MCF 10A (cell line): ENCODE measurements at regions not wholly inside any gene's neighbourhood (a gene's known extent, or its start where the extent isn't known, plus 50 kb on each side); places are given as distances from the start of the nearest gene placed in this dataset.
"Not testable (repeated sequence)": the region's sequence is repeated elsewhere in the genome, so short reads cannot be mapped to it uniquely, and the experiment has no call there.

ENCODE experiments used
- BruUV-seq: library from RNA; stranded (reverse); fragments of 400-500 nt; replicated peaks from 2 replicates; lab custom pipeline; 2021; lab: Mats Ljungman, UMichigan
- CTCF ChIA-PET: fragments of 300-600 bp; sonication (Branson Sonifier 250); formaldehyde crosslinking; extraction: SDS; loops from one replicate; lab custom pipeline; 2021; ENCODE audit warnings: antibody characterized with exemption, inconsistent platforms; lab: Yijun Ruan, JAX
- POLR2A ChIA-PET: fragments of 300-600, 350-650 bp; sonication (Branson Sonifier 250); formaldehyde crosslinking; extraction: SDS; loops from one replicate; lab custom pipeline; 2020; ENCODE audit warnings: antibody characterized with exemption, inconsistent platforms; lab: Yijun Ruan, JAX
- DNase-seq: peaks from one replicate; pipeline ENCODE4 v3.0.0-alpha.2; 2018; ENCODE audit not compliant: unreplicated experiment
- H3K27ac Mint-ChIP-seq: one replicate; pipeline ENCODE4 v1.8.0; 2022; ENCODE audit warnings: mild to moderate bottlenecking, low read depth, mixed read lengths; ENCODE audit not compliant: unreplicated experiment
- H3K27me3 Mint-ChIP-seq: one replicate; pipeline ENCODE4 v1.8.0; 2022; ENCODE audit warnings: mixed read lengths; ENCODE audit not compliant: insufficient read depth, unreplicated experiment
- H3K36me3 Mint-ChIP-seq: one replicate; pipeline ENCODE4 v1.8.0; 2022; ENCODE audit warnings: mild to moderate bottlenecking, moderate library complexity, mixed read lengths; ENCODE audit not compliant: insufficient read depth, unreplicated experiment
- H3K4me1 Mint-ChIP-seq: one replicate; pipeline ENCODE4 v1.8.0; 2022; ENCODE audit warnings: mixed read lengths; ENCODE audit not compliant: insufficient read depth, unreplicated experiment
- H3K4me3 Mint-ChIP-seq: one replicate; pipeline ENCODE4 v1.8.0; 2022; ENCODE audit warnings: mild to moderate bottlenecking, moderate library complexity, mixed read lengths; ENCODE audit not compliant: unreplicated experiment
- H3K9me3 Mint-ChIP-seq: one replicate; pipeline ENCODE4 v1.8.0; 2022; ENCODE audit warnings: mixed read lengths; ENCODE audit not compliant: unreplicated experiment
- intact Hi-C: fragments of 100-400 bp; cut with micrococcal nuclease; formaldehyde crosslinking; loops from 2 replicates; pipeline ENCODE4 v1.14.1; 2022
- TF ChIP-seq, protein P1 (sequence below): fragments of 200-600 bp; IDR thresholded peaks from one replicate; pipeline ENCODE4 v1.8.0; 2022; ENCODE audit warnings: antibody characterized with exemption, mild to moderate bottlenecking; ENCODE audit not compliant: unreplicated experiment

DNA sequence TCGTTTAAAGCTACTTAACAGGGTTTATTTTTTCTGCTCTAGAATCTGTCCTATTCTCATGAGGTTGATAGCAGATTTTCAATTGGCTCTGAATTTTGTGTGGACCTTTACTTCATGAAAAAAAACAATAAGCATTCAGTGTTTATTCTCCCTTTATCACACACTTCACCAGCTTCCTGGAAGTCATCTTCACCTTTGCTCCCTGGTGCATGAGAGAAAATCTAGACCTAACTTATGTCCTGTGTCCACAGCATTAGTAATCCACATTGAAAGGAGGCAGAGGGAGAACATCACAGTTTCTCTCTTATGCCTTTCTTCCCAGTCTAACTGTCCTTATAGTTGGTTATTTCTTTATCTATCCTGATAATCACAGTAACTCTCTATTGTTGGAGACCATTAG lies 316.1 kb downstream of the PTH2R start:
- ChIA-PET CTCF (no interaction called here), POLR2A (no interaction called here)
- intact Hi-C loops, result no loop called here
- Mint-ChIP-seq H3K4me3 (no peak overlapping the region), H3K4me1 (no peaks in the 10 kb centered on the region), H3K9me3 (no peaks in the 10 kb centered on the region), H3K27ac (no peak overlapping the region), H3K27me3 (peaks cover 11% of the 10 kb centered on the region), H3K36me3 (no peaks in the 10 kb centered on the region)
- TF ChIP-seq, protein P1, sequence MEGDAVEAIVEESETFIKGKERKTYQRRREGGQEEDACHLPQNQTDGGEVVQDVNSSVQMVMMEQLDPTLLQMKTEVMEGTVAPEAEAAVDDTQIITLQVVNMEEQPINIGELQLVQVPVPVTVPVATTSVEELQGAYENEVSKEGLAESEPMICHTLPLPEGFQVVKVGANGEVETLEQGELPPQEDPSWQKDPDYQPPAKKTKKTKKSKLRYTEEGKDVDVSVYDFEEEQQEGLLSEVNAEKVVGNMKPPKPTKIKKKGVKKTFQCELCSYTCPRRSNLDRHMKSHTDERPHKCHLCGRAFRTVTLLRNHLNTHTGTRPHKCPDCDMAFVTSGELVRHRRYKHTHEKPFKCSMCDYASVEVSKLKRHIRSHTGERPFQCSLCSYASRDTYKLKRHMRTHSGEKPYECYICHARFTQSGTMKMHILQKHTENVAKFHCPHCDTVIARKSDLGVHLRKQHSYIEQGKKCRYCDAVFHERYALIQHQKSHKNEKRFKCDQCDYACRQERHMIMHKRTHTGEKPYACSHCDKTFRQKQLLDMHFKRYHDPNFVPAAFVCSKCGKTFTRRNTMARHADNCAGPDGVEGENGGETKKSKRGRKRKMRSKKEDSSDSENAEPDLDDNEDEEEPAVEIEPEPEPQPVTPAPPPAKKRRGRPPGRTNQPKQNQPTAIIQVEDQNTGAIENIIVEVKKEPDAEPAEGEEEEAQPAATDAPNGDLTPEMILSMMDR, result no peak
- BruUV-seq, result no TSS peak
- DNase-seq, result no peak

DNA sequence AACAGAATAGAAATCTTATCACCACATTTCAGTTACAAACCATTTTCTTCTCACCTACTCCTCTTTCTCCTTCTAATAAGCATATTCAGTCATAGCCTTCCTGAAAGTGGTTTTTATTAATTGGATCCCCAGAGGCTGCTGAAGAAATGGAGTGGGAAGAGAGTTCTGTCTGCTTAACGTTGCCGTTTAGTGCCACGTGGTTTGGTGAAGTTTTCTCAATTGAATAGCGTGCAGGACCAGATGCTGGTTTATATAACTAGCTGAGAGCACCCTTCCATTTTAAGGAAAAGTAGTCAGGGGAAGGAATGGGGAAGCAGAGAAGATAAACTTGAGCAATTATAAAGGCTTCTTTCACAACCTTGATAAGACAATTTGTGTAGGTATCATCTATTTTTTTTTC lies 318.7 kb downstream of the PTH2R start:
- H3K27ac Mint-ChIP-seq, result no peak overlapping the region
- H3K4me1 Mint-ChIP-seq, result no peaks in the 10 kb centered on the region
- no peaks in the 10 kb centered on the region for H3K9me3 Mint-ChIP-seq
- CTCF ChIA-PET, result no interaction called here
- POLR2A ChIA-PET, result interaction anchor here (0.7 kb wide), 1 partner anchor 460 kb away, joined by 3 read pairs; no protein-coding TSS in a partner anchor
- no peaks in the 10 kb centered on the region for H3K36me3 Mint-ChIP-seq
- peaks cover 11% of the 10 kb centered on the region for H3K27me3 Mint-ChIP-seq
- DNase-seq, result no peak
- intact Hi-C loops, result no loop called here
- H3K4me3 Mint-ChIP-seq, result no peak overlapping the region
- no TSS peak for BruUV-seq
- TF ChIP-seq, protein P1, result no peak

DNA sequence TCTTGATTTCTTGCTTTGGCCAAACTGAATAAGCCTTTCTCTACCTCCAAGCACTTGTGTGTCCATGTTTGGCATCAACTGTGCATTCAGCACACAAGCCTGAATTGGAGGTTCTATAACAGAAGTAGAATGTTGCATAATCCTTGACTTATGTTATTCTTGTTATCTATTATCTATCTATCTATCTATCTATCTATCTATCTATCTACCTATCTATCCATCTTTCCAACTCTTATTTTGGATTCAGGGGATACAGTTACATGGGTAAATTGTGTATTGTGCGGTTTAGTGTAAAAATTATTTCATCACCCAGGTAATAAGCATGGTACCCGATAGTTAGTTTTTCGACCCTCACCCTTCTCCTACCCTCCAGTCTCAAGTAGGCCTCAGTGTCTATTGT lies 319.6 kb downstream of the PTH2R start:
- H3K36me3 Mint-ChIP-seq, result no peaks in the 10 kb centered on the region
- TF ChIP-seq, protein P1, result no peak
- peaks cover 11% of the 10 kb centered on the region for H3K27me3 Mint-ChIP-seq
- BruUV-seq, result no TSS peak
- ChIA-PET POLR2A (no interaction called here), CTCF (no interaction called here)
- no peak overlapping the region for H3K27ac Mint-ChIP-seq
- H3K9me3 Mint-ChIP-seq, result no peaks in the 10 kb centered on the region
- intact Hi-C loops, result no loop called here
- no peak for DNase-seq
- no peaks in the 10 kb centered on the region for H3K4me1 Mint-ChIP-seq
- no peak overlapping the region for H3K4me3 Mint-ChIP-seq

DNA sequence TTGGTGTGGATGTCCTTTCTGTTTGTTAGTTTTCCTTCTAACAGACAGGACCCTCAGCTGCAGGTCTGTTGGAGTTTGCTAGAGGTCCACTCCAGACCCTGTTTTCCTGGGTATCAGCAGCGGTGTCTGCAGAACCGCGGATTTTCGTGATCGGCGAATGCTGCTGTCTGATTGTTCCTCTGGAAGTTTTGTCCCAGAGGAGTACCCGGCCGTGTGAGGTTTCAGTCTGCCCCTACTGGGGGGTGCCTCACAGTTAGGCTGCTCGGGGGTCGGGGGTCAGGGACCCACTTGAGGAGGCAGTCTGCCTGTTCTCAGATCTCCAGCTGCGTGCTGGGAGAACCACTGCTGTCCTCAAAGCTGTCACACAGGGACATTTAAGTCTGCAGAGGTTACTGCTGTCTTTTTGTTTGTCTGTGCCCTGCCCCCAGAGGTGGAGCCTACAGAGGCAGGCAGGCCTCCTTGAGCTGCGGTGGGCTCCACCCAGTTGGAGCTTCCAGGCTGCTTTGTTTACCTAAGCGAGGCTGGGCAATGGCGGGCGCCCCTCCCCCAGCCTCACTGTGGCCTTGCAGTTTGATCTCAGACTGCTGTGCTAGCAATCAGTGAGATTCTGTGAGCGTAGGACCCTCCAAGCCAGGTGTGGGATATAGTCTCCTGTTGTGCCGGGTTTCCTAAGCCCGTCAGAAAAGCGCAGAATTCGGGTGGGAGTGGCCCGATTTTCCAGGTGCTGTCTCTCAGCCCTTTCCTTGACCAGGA lies 345.2 kb downstream of the PTH2R start:
- DNase-seq, H3K27me3 Mint-ChIP-seq, intact Hi-C loops, H3K27ac Mint-ChIP-seq, H3K36me3 Mint-ChIP-seq, H3K4me3 Mint-ChIP-seq, POLR2A ChIA-PET, CTCF ChIA-PET, BruUV-seq, H3K4me1 Mint-ChIP-seq: not testable (repeated sequence)
- peaks cover 15% of the 10 kb centered on the region for H3K9me3 Mint-ChIP-seq
